H1 (cell line): ENCODE measurements at regions not wholly inside any gene's neighbourhood (a gene's known extent, or its start where the extent isn't known, plus 50 kb on each side); places are given as distances from the start of the nearest gene placed in this dataset.

ENCODE experiments used
- CTCF ChIA-PET: fragments of 300-600 bp; sonication (Branson Sonifier 250); formaldehyde crosslinking; loops from one replicate; lab custom pipeline; 2021; ENCODE audit not compliant: partially characterized antibody; lab: Charles Lee
- POLR2A ChIA-PET: fragments of 300-600 bp; sonication (Branson Sonifier 250); formaldehyde crosslinking; loops from one replicate; lab custom pipeline; 2021; ENCODE audit warnings: inconsistent platforms; ENCODE audit not compliant: partially characterized antibody; lab: Charles Lee
- DNase-seq, 2 experiments: peaks; one replicate each; pipeline versions ENCODE4 v3.0.0 to v3.0.0-alpha.2; 2010 to 2022; ENCODE audit warnings: low spot score in 2 of 2, low read depth in 1 of 2, mixed read lengths in 1 of 2
- FAIRE-seq: peaks from 2 replicates; lab custom pipeline; 2011; peaks lifted over from hg19 to GRCh38; lab: Jason Lieb, UNC
- H2AFZ ChIP-seq: 2 replicates; pipeline ENCODE4 v1.8.1; 2012; ENCODE audit warnings: low read length, inconsistent platforms
- H2AK5ac ChIP-seq: 2 replicates; pipeline ENCODE4 v1.6.1; 2013; ENCODE audit warnings: low read depth, low read length
- H2BK120ac ChIP-seq: replicated peaks from 2 replicates; pipeline ENCODE3; 2013; ENCODE audit warnings: low read depth, low read length, inconsistent platforms
- H2BK12ac ChIP-seq: 2 replicates; pipeline ENCODE4 v1.6.1; 2013; ENCODE audit warnings: low read depth, low read length
- H2BK15ac ChIP-seq: 2 replicates; pipeline ENCODE4 v1.6.1; 2013; ENCODE audit warnings: low read length
- H2BK20ac ChIP-seq: 2 replicates; pipeline ENCODE4 v1.6.1; 2013; ENCODE audit warnings: low read length
- H2BK5ac ChIP-seq: 2 replicates; pipeline ENCODE4 v1.6.1; 2013; ENCODE audit warnings: low read depth, low read length
- H3K14ac ChIP-seq: 2 replicates; pipeline ENCODE4 v1.6.1; 2013; ENCODE audit warnings: inconsistent platforms; ENCODE audit not compliant: insufficient read length
- H3K18ac ChIP-seq: 2 replicates; pipeline ENCODE4 v1.6.1; 2013; ENCODE audit warnings: low read length; ENCODE audit errors: extremely low read depth
- H3K23ac ChIP-seq: 2 replicates; pipeline ENCODE4 v1.6.1; 2013; ENCODE audit warnings: inconsistent platforms; ENCODE audit not compliant: insufficient read length
- H3K23me2 ChIP-seq: 2 replicates; pipeline ENCODE4 v1.6.1; 2013; ENCODE audit warnings: low read depth, low read length
- H3K27ac ChIP-seq: 2 replicates; pipeline ENCODE4 v1.6.1; 2011; ENCODE audit warnings: low read depth, low read length, inconsistent platforms
- H3K27me3 ChIP-seq, 4 experiments: replicated peaks in 1 of 4; 1 replicate in 1 of 4; 2 replicates in 3 of 4; pipeline versions ENCODE4 v1.6.1 to v1.8.1; 2011 to 2013; ENCODE audit warnings: low read length in 3 of 4, mild to moderate bottlenecking in 3 of 4, inconsistent platforms in 2 of 4, mixed read lengths in 2 of 4, moderate library complexity in 1 of 4; ENCODE audit not compliant: control insufficient read depth in 3 of 4, insufficient read depth in 3 of 4; ENCODE audit errors: extremely low read depth in 1 of 4
- H3K36me3 ChIP-seq, 4 experiments: 2 replicates each; pipeline versions ENCODE4 v1.6.1 to v1.8.1; 2011 to 2013; ENCODE audit warnings: mild to moderate bottlenecking in 4 of 4, low read length in 3 of 4, moderate library complexity in 2 of 4, control low read depth in 1 of 4, inconsistent platforms in 1 of 4; ENCODE audit not compliant: insufficient read depth in 4 of 4, control insufficient read depth in 2 of 4
- H3K4ac ChIP-seq: replicated peaks from 2 replicates; pipeline ENCODE3; 2013; ENCODE audit warnings: low read length, low read depth, mixed read lengths, inconsistent platforms; ENCODE audit not compliant: insufficient read length
- H3K4me1 ChIP-seq, 4 experiments: replicated peaks in 1 of 4; 1 replicate in 1 of 4; 2 replicates in 3 of 4; pipeline versions ENCODE4 v1.6.1 to v1.8.1; 2011 to 2013; ENCODE audit warnings: low read length in 3 of 4, inconsistent platforms in 2 of 4, mixed read lengths in 1 of 4; ENCODE audit not compliant: insufficient read depth in 4 of 4, control insufficient read depth in 3 of 4
- H3K4me2 ChIP-seq, 2 experiments: 2 replicates each; pipeline versions ENCODE4 v1.6.1 to v1.8.1; 2011 to 2013; ENCODE audit warnings: low read depth in 2 of 2, low read length in 2 of 2, control low read depth in 1 of 2, inconsistent platforms in 1 of 2, mild to moderate bottlenecking in 1 of 2; ENCODE audit not compliant: insufficient read depth in 1 of 2
- H3K4me3 ChIP-seq, 4 experiments: fragments of 200-600, 300-600 bp in 1 of 4; sonication (generic), shearing (Covaris generic), sonication (Bioruptor Twin) in 1 of 4; 2 replicates each; pipeline versions ENCODE4 v1.5.1 to v1.8.1; 2011 to 2016; ENCODE audit warnings: low read length in 4 of 4, low read depth in 3 of 4, control low read depth in 2 of 4, inconsistent platforms in 2 of 4, mild to moderate bottlenecking in 2 of 4, mixed read lengths in 1 of 4, moderate library complexity in 1 of 4; ENCODE audit not compliant: insufficient read depth in 2 of 4; ENCODE audit errors: extremely low read depth in 1 of 4
- H3K56ac ChIP-seq: replicated peaks from 2 replicates; pipeline ENCODE3; 2013; ENCODE audit warnings: low read depth, mild to moderate bottlenecking, mixed read lengths, low read length, inconsistent platforms; ENCODE audit not compliant: insufficient read length
- H3K79me1 ChIP-seq: 2 replicates; pipeline ENCODE4 v1.6.1; 2013; ENCODE audit warnings: low read depth, low read length, control low read depth
- H3K79me2 ChIP-seq, 2 experiments: 2 replicates each; pipeline versions ENCODE4 v1.6.1 to v1.8.1; 2012 to 2013; ENCODE audit warnings: low read length in 2 of 2, mild to moderate bottlenecking in 2 of 2, inconsistent platforms in 1 of 2; ENCODE audit not compliant: insufficient read depth in 2 of 2, control insufficient read depth in 1 of 2
- H3K9ac ChIP-seq, 4 experiments: replicated peaks in 1 of 4; 1 replicate in 1 of 4; 2 replicates in 3 of 4; pipeline versions ENCODE4 v1.6.1 to v1.8.1; 2011 to 2013; ENCODE audit warnings: low read depth in 3 of 4, low read length in 3 of 4, control low read depth in 2 of 4, mild to moderate bottlenecking in 2 of 4, moderate library complexity in 2 of 4, inconsistent platforms in 1 of 4; ENCODE audit errors: extremely low read depth in 1 of 4
- H3K9me3 ChIP-seq, 2 experiments: 2 replicates each; pipeline versions ENCODE4 v1.6.1 to v1.8.1; 2012 to 2013; ENCODE audit warnings: mild to moderate bottlenecking in 2 of 2, moderate library complexity in 2 of 2, control low read depth in 1 of 2, inconsistent platforms in 1 of 2, low read depth in 1 of 2, low read length in 1 of 2, mixed read lengths in 1 of 2; ENCODE audit not compliant: insufficient read depth in 2 of 2
- H4K20me1 ChIP-seq, 2 experiments: replicated peaks in 1 of 2; 2 replicates each; pipeline versions ENCODE3 to v1.8.1; 2011 to 2013; ENCODE audit warnings: inconsistent platforms in 2 of 2, low read length in 2 of 2, mild to moderate bottlenecking in 1 of 2; ENCODE audit not compliant: insufficient read depth in 2 of 2, control insufficient read depth in 1 of 2
- H4K5ac ChIP-seq: 2 replicates; pipeline ENCODE4 v1.6.1; 2013; ENCODE audit warnings: low read length, low read depth, mixed read lengths, inconsistent platforms; ENCODE audit not compliant: insufficient read length
- H4K8ac ChIP-seq: 2 replicates; pipeline ENCODE4 v1.8.0; 2013; ENCODE audit warnings: mild to moderate bottlenecking, moderate library complexity, low read length, inconsistent platforms; ENCODE audit not compliant: insufficient read depth; ENCODE audit errors: extremely low read depth
- H4K91ac ChIP-seq: replicated peaks from 2 replicates; pipeline ENCODE3; 2013; ENCODE audit warnings: low read length, mixed read lengths, inconsistent platforms; ENCODE audit not compliant: insufficient read length
- ASH2L ChIP-seq: fragments of 200-600, 300-600 bp; sonication (generic); IDR thresholded peaks from one replicate; pipeline ENCODE4 v1.7.1; 2017; ENCODE audit warnings: low read length
- CHD1 ChIP-seq: IDR thresholded peaks from 2 replicates; pipeline ENCODE4 v1.6.1; 2012; ENCODE audit warnings: low read depth, low read length, improper control_type of control experiment
- CTBP2 ChIP-seq: IDR thresholded peaks from 2 replicates; pipeline ENCODE4 v1.7.0; 2011; ENCODE audit warnings: borderline replicate concordance, mild to moderate bottlenecking, moderate library complexity, mixed read lengths, low read length; ENCODE audit not compliant: insufficient read depth, insufficient read length
- FOSL1 ChIP-seq: IDR thresholded peaks from 2 replicates; pipeline ENCODE4 v1.6.1; 2011; ENCODE audit warnings: mild to moderate bottlenecking, low read depth, low read length, moderate library complexity; ENCODE audit not compliant: insufficient read depth
- KDM1A ChIP-seq: fragments of 200-600, 300-600 bp; sonication (generic); IDR thresholded peaks from 2 replicates; pipeline ENCODE4 v1.7.1; 2016; ENCODE audit warnings: mild to moderate bottlenecking, low read length, borderline replicate concordance
- POLR2AphosphoS5 ChIP-seq: IDR thresholded peaks from 2 replicates; pipeline ENCODE4 v1.6.1; 2011; ENCODE audit warnings: low read depth, low read length
- POU5F1 ChIP-seq: IDR thresholded peaks from 2 replicates; pipeline ENCODE4 v1.6.1; 2011; ENCODE audit warnings: low read depth, mild to moderate bottlenecking, low read length, moderate library complexity
- TAF7 ChIP-seq: optimal IDR thresholded peaks from 2 replicates; pipeline ENCODE3; 2011; ENCODE audit warnings: low read depth, mild to moderate bottlenecking, inconsistent platforms, low read length, moderate library complexity, borderline replicate concordance
- TCF12 ChIP-seq: IDR thresholded peaks from 2 replicates; pipeline ENCODE4 v1.6.1; 2011; ENCODE audit warnings: low read depth, mild to moderate bottlenecking, low read length
- TEAD4 ChIP-seq: IDR thresholded peaks from 2 replicates; pipeline ENCODE4 v1.6.1; 2012; ENCODE audit warnings: low read depth, low read length, inconsistent platforms, mixed read lengths
- WGBS, 2 experiments: shearing (Covaris generic) in 1 of 2; methylation state at CpG; one replicate each; pipeline versions ENCODE4 v1.1.6 to v1.1.7; 2013 to 2015; ENCODE audit warnings: low lambda C conversion rate in 2 of 2, mixed read lengths in 2 of 2, inconsistent platforms in 1 of 2, low coverage in 1 of 2, missing lambda C conversion rate in 1 of 2; ENCODE audit not compliant: insufficient replicate concordance in 2 of 2, insufficient coverage in 1 of 2, insufficient read length in 1 of 2; ENCODE audit errors: extremely low coverage in 1 of 2, missing lambda C conversion rate in 1 of 2; 5-methylcytosine and 5-hydroxymethylcytosine counted together

DNA sequence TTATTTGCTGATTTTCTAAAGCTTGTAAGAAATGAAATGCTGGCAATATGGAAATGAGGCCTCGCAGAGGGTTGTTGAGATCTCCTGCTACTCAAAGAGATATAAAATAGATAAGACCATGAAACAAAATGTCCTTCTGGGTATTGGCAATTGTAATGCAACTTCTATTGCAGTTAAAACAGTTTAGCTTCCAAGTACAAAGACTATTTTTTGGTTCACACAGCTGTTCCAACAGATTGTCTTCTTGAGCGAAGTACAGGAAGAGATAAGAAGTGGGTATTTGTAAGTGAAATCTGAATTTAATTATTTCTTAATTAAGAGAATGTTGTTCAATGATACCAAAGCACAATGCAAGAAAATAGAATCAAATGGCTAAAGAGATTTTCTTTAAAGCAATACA is 801.5 kb upstream of the GBE1 start:
- H4K8ac ChIP-seq, result no peak overlapping the region
- TF ChIP-seq POLR2AphosphoS5 (no peak), TAF7 (no peak), KDM1A (no peak), CHD1 (no peak), ASH2L (no peak), CTBP2 (no peak), POU5F1 (no peak), TEAD4 (no peak), TCF12 (no peak), FOSL1 (no peak)
- no peak overlapping the region for H2BK5ac ChIP-seq
- no peak overlapping the region for H3K9ac ChIP-seq
- H3K27me3 ChIP-seq, result no peaks in the 10 kb centered on the region
- no peak overlapping the region for H3K27ac ChIP-seq
- H3K14ac ChIP-seq, result no peak overlapping the region
- H2BK12ac ChIP-seq, result no peak overlapping the region
- no peak overlapping the region for H3K18ac ChIP-seq
- no peak overlapping the region for H3K23ac ChIP-seq
- H3K4me2 ChIP-seq, result no peak overlapping the region
- no peak overlapping the region for H3K4ac ChIP-seq
- H3K4me3 ChIP-seq, result no peak overlapping the region
- no peaks in the 10 kb centered on the region for H3K9me3 ChIP-seq
- H4K20me1 ChIP-seq, result no peaks in the 10 kb centered on the region
- WGBS, 2 experiments, result 78% methylated on average over 2 of the region's 2 CpGs; no CpG with 5 or more reads in 1 of the 2 experiments
- H3K79me1 ChIP-seq, result no peaks in the 10 kb centered on the region
- H2AFZ ChIP-seq, result no peak overlapping the region
- no peaks in the 10 kb centered on the region for H3K23me2 ChIP-seq
- no peak overlapping the region for H4K91ac ChIP-seq
- H3K79me2 ChIP-seq, result no peaks in the 10 kb centered on the region
- no peak for FAIRE-seq
- H4K5ac ChIP-seq, result no peak overlapping the region
- no peak overlapping the region for H2AK5ac ChIP-seq
- no peaks in the 10 kb centered on the region for H3K4me1 ChIP-seq
- no peak overlapping the region for H3K56ac ChIP-seq
- H2BK20ac ChIP-seq, result no peak overlapping the region
- ChIA-PET POLR2A (no interaction called here), CTCF (no interaction called here)
- no peak overlapping the region for H2BK120ac ChIP-seq
- DNase-seq, result no peak
- H2BK15ac ChIP-seq, result no peak overlapping the region
- no peaks in the 10 kb centered on the region; a peak in 1 of 8 replicates for H3K36me3 ChIP-seq
